T1000 (cell line): ENCODE measurements at regions not wholly inside any gene's neighbourhood (a gene's known extent, or its start where the extent isn't known, plus 50 kb on each side); places are given as distances from the start of the nearest gene placed in this dataset.
"Not testable (repeated sequence)": the region's sequence is repeated elsewhere in the genome, so short reads cannot be mapped to it uniquely, and the experiment has no call there.

Experiments
- DNase-seq: peaks from one replicate; lab custom pipeline; 2025; ENCODE audit warnings: mixed read lengths; lab: John Stamatoyannopoulos, UW

DNA sequence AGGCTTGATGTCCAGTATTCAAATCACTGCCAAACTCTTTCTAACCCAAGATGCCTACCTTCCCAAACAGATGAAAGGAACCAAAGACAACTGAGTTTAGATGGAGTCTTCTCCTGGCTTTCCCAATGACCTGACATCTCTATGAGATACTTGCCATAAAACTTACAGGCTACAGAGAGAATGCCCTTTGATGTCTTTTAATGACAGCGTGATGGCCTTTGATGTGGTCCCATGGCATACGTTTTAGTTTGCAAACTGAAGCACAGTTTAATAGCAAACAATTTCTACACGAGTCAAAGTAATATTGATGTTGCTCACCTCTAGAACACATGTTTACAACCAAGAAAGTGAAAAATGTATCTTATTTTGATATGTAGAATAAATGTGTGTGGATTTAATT lies 73.2 kb downstream of the ZIC4 start:
- no peak for DNase-seq

DNA sequence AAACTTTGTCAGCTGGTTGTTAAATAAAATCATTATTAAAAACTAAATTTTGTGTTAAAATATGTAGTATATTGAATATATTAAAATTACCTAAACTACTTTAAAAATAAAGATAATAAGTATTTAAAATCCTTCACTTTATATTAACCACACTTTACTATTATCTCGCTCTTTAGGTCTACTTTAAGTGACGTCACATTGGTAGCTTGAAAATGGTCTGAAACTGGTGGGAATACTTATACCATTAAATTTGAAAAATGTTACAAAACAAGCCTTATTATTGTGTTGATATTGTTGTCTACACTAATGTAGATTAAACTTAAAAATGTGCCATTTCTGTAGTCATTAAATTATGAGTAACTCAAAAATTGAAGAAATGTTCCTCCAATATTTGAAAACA lies 77.6 kb downstream of the ZIC4 start:
- no peak for DNase-seq

DNA sequence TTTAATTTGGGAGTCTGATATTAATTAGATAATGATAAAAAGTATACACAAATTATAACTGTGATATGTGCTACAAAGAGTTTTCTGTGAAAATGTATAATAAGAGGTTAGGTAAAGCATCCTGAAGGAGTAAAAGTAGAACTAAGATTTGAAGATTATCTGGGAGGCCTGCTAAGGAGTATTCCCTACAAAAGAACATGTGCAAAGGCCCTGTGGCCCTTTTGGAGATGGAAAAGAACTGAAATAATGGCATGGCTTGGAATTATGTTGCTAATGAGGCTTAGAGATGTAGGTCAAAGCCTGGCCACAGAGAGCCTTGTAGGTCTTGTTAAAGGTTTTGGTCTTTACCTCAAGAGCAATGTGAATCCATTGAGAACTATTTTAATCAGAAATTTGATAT lies 82.0 kb downstream of the ZIC4 start:
- no peak for DNase-seq

DNA sequence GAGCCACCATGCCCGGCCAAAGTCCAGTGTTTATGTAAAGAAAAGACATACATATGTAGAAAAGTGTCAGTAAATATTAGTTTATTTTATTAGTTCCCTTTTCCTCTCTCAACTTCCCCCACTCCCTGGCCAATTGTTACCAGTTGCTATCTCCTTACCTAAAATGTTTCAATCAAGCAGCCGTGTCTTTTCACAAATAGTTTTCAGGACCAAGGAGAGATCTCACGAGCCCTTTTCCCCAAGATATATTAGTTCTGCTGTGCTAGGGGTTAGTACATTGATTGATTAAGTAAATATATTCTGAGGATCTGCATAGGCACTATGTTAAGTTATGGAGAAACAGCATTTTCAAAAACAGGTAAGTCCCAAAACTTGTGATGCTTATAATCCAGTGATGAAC lies 87.4 kb downstream of the ZIC4 start:
- DNase-seq: no peak

DNA sequence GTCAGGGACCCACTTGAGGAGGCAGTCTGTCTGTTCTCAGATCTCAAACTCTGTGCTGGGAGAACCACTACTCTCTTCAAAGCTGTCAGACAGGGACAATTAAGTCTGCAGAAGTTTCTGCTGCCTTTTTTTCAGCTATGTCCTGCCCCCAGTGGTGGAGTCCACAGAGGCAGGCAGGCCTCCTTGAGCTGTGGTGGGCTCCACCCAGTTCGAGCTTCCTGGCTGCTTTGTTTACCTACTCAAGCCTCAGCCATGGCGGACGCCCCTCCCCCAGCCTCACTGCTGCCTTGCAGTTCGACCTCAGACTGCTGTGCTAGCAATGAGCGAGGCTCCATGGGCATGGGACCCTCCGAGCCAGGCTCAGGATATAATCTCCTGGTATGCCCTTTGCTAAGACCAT lies 89.3 kb downstream of the ZIC4 start:
- not testable (repeated sequence) for DNase-seq

DNA sequence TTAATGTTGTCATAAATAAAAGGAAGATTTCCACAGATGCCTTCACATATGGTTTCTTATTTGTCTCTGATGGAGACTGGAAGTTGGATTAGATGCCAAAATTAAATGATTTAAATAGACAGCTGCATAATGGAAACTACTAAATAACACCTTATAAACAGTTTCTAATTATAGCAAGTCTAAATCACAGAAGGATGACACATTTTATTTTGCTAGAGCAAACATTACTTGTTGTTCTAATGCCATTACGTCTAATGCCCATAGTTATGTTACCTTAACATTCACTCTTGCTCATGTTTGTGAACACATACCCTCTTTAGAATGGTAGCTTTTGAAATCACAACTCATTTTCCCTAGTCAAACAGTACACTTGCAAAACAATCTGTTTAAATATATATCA lies 92.8 kb downstream of the ZIC4 start:
- no peak for DNase-seq

DNA sequence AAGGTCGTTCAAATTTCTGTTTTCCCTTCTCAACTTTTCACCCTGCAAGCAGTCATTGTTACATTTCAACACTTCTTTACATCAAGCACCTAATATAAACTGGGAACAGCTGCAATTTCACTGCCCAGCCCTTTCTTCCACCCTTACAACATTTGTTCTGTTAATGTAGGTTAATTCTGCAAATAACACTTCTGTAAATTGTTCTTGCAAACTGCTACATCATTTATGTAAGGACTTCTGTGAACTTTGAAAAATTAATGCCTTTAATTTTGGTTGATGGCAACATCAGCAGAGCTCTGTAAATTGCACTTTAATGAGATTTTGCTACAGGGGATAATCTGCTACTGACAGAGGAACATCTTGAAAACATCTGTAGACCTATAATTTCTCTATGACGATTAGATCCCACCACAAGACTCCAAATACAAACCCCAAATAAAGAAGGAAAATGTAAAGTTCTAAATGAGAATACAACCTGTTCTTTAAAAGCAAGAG lies 93.5 kb downstream of the ZIC4 start:
- no peak for DNase-seq

DNA sequence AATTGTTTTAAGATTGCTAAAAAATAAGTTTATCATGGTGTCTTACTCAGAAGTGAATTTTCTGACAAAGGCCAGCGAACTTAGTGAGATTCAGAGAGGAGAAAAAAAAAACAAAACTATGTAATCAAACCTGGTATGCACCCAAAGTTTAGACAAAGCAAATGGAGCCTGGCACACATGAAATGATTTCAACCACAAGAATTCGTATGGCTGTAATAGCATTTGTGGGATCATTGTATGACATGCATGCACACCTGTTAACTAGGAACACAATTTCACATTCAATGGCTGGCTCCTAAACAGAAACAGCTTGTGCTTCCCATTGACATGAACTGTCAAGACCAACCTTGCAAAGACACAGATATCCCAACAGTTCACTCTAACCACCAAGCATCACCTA lies 94.6 kb downstream of the ZIC4 start:
- no peak for DNase-seq

DNA sequence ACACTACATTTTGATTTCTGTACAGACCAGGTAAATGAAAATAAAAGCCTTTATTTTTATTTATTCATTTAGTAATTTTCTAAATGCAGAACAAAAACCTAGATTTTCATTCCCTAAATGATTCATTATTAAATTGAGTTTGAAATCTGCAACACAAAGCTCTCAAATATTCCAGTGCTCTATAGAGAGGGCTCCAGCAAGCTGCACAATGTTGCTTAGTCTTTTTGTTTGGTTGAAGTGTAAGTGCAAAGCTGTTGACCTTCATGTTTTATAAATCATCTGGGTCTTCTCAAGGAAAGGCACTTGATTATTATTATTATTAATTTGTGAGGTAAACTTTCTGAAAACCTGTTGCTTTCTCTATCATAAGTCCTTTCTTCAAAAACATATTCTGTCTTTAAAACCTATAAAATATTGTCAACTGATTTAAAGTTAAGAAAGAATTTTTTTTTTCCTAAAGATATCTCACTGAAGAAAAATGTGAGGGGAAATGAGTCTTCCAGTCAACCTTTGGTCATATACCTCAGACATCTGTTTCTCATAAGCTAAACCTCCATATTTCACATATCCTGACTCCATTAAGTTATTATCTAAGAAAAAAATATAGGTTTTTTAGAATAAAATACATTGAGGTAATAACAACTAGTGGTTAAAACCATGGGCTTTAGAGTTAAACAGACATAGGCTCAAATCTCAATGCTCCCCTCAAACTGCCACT lies 100.7 kb downstream of the ZIC4 start:
- DNase-seq: no peak

DNA sequence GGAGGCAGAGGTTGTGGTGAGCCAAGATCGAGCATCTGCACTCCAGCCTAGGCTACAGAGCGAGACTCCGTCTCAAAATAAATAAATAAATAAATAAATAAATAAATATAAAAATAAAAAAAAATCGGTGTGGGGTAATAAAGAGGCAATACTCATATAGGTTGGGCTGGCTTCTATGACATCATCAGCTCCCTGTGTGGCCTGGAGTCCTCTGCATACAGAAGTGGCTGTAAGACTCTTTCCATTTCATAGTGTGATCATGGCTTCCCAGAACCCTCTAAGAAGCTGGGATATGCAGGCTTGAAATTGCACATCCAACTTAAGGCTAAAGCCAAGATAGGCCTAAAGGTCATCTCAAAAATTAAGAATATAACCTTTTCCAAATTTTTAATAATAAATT lies 101.6 kb downstream of the ZIC4 start:
- no peak for DNase-seq

DNA sequence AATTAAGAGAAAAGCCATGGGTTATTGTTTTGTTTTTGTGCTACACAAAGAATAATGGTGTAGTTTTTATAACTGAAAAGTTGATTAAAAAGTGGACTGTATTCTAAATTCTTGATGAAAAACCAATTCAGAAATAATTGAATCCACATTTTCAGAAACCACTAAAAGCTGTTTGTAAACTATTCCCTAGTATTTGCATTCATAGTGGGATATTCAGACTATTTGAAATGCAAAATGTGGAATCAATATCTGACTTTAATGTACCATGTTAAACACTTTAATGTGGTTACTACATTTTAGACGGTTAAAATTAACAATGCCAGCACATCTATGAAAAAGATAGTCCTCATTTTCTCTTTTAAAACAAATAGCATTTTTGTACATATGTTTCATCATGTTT lies 104.6 kb downstream of the ZIC4 start:
- DNase-seq: no peak

DNA sequence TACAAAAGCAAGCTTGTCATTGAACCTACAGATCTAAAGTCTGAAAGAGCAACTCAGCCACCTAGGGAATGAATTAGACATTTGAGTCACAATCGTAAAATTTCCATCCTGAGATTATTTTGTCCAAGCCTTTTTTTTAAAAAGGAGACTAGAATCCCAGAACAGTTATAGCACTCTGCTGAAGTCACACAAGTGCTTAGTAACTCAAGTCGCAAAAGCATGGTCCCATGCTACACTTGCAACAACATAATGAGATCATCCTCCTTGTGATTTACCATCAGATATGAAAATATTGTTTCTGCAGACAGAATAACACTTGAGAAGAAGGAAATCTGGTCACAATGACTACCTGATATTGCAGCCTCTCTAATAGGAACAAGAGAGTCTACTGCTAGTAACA lies 106.7 kb downstream of the ZIC4 start:
- no peak for DNase-seq

DNA sequence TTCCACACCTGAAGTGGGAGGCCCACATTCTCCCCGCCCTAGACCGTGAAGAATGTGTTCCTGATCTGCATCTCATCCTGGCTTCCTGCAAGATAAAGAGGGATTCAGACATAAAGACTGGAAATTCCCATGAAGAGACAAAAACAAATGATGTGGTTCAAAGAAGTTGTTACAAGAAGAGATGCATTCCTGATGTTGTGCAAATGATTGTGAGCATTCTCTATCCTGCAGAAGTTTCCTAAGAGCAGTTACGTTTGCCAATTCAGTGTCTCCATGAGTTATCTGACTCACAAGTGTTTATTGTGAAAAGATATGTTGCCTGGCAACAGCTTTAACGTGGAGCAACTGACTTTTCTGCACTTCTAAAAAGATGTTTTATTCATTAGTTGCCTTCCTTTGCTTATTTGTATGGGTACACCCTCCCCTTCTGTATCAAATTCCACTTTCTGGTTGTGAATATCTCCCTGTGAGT lies 107.8 kb downstream of the ZIC4 start:
- peak; percentile 57 for DNase-seq

DNA sequence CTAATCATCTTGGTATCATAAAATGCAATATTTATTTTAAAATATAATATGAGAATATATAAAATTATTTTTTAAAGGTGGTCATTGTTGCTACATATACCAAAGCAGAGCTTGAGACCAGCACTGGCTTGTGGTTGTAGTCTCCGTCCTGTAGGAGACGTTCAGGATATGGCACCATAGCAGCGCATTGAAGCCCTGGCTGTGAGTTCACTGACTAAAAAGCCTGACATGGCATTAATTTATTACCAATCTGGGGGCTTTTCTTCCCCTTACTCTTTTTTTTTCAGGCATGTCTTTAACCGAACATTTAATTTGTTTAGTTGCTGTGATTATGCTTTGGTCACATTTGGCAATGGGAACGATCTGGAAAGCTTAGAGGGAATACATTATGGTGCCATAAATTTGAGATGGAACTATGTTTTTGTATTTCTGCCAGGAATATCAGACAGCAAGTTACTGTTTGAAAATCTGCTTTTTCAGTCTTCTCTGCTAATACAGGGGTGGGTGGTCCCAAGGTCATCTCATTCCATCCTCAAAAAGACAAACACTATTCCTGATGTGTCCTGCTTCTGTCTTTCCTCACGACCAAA lies 108.5 kb downstream of the ZIC4 start:
- no peak for DNase-seq

DNA sequence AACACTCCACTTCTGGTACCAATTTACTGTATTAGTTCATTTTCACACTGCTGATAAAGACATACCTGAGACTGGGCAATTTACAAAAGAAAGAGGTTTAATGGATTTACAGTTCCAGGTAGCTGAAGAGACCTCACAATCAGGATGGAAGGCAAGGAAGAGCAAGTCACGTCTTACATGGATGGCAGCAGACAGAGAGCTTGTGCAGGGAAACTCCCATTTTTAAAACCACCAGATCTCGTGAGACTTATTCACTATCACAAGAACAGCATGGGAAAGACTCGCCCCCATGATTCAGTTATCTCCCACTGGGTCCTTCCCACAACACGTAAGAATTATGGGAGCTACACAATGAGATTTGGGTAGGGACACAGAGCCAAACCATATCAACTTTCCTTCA lies 119.0 kb downstream of the ZIC4 start:
- not testable (repeated sequence) for DNase-seq

DNA sequence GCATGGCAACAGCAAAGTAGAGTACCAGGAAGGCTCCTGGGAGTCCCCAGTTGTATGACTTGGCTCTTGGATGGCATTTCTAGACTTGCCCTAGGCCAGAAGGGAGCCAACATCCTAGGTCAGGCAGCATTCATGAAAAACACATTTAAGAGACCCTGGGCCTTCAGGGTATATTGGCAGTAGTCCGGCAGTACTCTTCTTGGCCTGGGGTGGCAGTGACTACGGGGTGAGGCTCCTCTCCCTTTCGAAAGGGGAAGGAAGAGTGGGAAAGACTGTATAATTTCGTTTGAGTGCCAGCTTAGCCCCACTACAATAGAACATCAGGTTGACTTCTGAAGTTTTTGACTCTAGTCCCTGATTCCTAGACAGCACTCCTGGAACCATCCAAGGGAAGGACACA lies 136.4 kb downstream of the ZIC4 start:
- no peak for DNase-seq

DNA sequence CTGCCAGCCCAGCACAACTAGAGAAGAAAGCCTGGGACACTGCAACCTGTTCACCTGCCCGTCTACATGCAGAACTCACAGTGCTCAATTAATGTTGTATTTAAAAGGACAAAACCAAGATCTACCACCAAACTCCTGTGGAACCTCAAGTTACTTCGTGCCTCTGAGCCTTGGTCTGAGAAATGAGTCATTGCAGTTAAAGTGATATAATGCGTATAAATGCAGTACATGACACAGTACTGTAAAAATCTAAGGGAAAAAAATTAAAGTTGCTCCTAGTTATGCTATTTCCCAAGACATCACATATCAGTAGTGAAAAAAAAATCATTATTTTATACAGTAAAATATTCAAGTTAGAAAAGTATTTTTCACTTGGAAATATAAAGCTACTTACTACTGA lies 138.9 kb downstream of the ZIC4 start:
- DNase-seq: no peak

DNA sequence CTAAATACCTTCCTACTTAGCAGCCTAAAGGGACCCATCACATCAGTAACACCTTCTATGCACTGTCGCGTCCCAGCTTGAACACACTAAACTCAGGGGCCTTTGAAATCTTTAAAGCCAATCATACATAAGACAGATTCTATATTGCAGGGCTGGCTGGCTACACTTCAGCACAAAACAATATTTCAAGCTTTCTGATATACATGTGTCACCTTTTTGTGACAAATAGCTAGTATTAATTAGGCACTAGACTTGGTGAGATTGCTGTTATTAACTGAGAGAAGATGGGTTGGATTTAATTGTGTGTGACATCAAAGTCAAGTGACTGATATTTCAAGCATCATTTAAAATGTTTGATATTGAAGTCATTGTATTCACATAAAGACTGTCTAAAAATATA lies 148.4 kb downstream of the ZIC4 start:
- no peak for DNase-seq

DNA sequence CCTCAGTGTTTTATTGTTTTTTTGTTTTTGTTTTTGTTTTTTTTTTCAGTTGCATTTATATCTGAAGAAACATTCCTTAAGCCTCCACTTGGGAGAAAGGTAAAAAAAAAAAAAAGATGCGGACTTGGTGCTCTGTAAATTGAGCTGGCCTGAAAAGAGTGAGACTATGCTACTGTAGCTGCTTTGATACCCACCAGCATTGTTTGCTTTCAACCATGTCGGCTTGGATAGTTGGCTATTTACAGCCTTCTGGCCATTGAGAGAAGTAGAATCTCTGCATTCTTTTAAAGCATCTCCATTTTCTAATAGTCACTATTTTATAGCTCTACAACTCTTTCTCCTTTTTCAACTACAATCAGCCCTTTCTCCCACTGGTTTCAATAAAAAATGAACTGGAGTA lies 149.6 kb downstream of the ZIC4 start:
- no peak for DNase-seq

DNA sequence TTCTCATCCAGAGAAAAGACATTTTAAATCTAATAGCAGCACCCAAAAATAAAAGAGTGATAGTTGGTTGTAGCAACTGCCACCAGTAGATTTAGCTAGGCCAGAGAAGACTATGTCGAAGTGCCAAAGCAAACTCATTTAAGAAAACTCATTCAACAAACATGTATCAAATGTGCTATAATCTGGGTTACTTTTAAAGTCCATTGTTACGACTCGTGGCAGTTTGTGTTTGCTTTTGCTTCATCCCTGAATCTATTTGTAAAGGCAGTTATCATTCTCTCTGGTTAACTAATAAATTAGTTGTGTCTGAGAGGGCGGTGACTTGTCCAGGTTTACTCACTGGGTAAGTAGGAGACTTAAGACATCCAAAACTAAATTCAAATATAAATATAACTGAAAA lies 159.4 kb downstream of the ZIC4 start:
- DNase-seq: no peak

DNA sequence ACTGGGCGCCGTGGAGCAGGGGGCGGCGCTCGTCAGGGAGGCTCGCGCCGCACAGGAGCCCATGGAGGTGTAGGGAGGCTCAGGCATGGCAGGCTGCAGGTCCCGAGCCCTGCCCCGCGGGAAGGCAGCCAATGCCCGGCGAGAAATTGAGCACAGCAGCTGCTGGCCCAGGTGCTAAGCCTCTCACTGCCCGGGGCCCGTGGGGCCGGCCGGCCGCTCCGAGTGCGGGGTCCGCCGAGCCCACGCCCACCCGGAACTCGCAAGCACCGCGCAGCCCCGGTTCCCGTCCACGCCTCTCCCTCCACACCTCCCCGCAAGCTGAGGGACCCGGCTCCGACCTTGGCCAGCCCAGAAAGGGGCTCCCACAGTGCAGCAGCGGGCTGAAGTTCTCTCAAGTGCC lies 160.7 kb downstream of the ZIC4 start:
- DNase-seq: not testable (repeated sequence)

DNA sequence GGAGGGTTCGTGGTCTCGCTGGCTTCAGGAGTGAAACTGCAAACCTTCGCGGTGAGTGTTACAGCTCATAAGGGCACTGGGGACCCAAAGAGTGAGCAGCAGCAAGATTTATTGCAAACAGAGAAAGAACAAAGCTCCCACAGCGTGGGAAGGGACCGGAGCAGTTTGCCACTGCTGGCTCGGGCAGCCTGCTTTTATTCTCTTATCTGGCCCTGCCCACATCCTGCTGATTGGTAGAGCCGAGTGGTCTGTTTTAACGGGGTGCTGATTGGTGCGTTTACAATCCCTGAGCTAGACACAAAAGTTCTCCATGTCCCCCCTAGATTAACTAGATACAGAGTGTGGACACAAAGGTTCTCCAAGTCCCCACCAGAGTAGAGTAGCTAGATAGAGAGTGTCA lies 161.3 kb downstream of the ZIC4 start:
- not testable (repeated sequence) for DNase-seq

DNA sequence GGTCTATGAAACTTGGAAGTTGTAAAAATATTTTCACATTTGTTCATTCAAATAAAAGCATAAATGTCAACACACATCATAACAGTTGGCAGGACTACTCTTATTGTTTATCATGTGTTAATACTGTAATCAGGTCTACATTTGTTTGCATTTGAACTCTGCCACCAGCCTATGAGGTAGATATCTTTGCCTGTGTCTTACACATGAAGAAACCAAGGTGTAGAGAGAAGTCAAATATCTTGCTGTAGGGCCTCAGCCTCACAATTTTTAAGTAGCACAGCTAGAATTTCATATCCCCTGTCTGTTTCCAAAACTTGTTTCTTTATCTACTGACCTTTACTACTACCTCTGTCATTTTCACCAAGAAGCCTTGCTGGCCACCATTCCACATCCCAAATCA lies 161.9 kb downstream of the ZIC4 start:
- no peak for DNase-seq

DNA sequence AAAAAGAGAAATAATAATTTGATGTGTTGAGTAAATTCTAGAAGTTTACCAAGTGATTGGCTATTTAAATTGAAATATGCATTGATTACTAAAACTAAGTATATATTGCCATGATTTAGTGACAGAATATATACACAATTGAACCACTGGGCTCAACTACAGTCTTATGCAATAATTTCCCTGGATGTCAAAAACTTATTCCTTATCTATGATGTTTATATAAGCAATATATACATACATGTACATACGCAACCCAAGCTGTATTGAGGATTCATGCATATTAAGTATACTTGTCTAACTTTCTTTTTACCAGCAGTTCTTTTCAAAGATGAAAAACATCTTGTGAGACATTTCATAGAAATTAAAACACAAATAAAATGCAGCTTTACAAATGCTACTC lies 165.8 kb downstream of the ZIC4 start:
- no peak for DNase-seq
